22Rv1 (cell line): ENCODE measurements at regions not wholly inside any gene's neighbourhood (a gene's known extent, or its start where the extent isn't known, plus 50 kb on each side); places are given as distances from the start of the nearest gene placed in this dataset.
A peak's percentile ranks its signal among the peaks of the same experiment; 100 is the strongest.

Experiments used
- CTCF ChIP-seq: fragments of 450-650 bp; IDR thresholded peaks from 2 replicates; pipeline ENCODE4 v1.5.1; 2017; ENCODE audit warnings: mild to moderate bottlenecking
- ZFX ChIP-seq: fragments of 450-650 bp; IDR thresholded peaks from 2 replicates; pipeline ENCODE4 v1.6.1; 2017; ENCODE audit warnings: antibody characterized with exemption, borderline replicate concordance

- TF ChIP-seq CTCF (peak; percentile 87), ZFX (no peak)
These were observed 87.8 kb upstream of the VPREB1 start for GRCh38 chr22:22156716-22157347.
